ENCODE measurements at regions not wholly inside any gene's neighbourhood (a gene's known extent, or its start where the extent isn't known, plus 50 kb on each side); places are given as distances from the start of the nearest gene placed in this dataset.
A peak's percentile ranks its signal among the peaks of the same experiment; 100 is the strongest.

DNA sequence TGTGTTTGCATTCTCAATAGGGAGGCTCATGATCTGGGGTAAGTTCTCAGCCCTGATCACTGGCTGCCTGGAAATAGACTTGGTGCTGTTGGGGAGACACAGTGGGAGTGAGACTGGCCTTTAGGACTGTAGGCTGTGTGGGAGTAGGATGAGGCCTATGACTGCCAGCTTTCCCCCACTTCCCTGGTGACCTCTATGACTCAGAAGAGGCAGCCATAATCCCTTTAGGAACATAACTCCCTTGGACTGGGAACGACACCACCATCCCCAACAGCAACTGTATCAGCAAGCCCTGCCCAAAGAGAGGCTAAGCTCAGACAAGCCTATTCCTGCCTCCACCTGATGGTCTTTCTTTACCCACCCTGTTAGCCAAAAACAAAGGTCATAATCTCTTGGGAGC is 91.3 kb downstream of the SUCNR1 start:
- ChIA-PET CTCF (interaction anchor here (0.5 kb wide), 1 partner anchor 348 kb away, joined by 6 read pairs; no protein-coding TSS in a partner anchor), POLR2A (no interaction called here)
- DNase-seq (ENCODE audit: low read depth, low spot score), result no peak
- H3K27me3 ChIP-seq (ENCODE audit: control insufficient read depth, insufficient read depth, low read length), result no peaks in the 10 kb centered on the region
- no peak overlapping the region for H3K27ac ChIP-seq (ENCODE audit: low read depth, low read length)
- H3K9me3 ChIP-seq (ENCODE audit: control insufficient read depth, insufficient read depth, low read length), result no peaks in the 10 kb centered on the region
- no peak overlapping the region for H3K4me3 ChIP-seq (ENCODE audit: low read depth, low read length)
- no peak for TF ChIP-seq CTCF (IDR thresholded peaks at IDR 0.05; ENCODE audit: low read depth, low read length)

DNA sequence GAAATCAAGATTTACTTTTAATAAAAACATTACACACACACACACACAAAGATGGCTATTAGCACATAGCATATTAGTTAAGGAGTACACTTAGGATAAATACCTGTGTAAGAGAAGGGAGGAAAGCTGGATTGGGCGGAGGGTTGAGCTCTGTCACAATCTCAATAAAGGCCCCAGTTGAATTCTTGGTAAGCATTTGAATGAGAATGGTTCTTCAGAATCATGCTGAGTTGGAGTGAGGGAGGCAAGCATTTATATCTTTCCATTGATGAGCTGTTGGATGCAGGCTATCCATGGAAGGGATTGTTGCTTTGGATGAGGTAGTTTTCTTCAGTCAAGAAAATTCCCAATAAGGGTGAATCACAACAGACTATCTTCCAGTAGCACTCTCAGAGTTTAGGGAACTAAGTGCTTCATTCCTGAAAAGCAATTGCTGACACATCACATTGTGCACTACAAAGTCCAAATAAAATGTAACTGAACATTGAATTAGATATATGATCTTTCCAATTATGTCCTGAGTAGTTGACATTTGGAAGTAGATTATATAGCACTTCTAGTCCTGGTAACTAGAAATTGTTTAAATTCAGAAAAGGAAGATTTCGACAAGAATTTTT is 95.7 kb downstream of the SUCNR1 start:
- CTCF ChIA-PET, result no interaction called here
- Histone ChIP-seq H3K27me3 (ENCODE audit: control insufficient read depth, insufficient read depth, low read length) (no peaks in the 10 kb centered on the region), H3K4me3 (ENCODE audit: low read depth, low read length) (no peak overlapping the region), H3K9me3 (ENCODE audit: control insufficient read depth, insufficient read depth, low read length) (no peaks in the 10 kb centered on the region), H3K27ac (ENCODE audit: low read depth, low read length) (no peak overlapping the region)
- POLR2A ChIA-PET, result no interaction called here
- no peak for TF ChIP-seq CTCF (IDR thresholded peaks at IDR 0.05; ENCODE audit: low read depth, low read length)
- DNase-seq (ENCODE audit: low read depth, low spot score), result no peak

DNA sequence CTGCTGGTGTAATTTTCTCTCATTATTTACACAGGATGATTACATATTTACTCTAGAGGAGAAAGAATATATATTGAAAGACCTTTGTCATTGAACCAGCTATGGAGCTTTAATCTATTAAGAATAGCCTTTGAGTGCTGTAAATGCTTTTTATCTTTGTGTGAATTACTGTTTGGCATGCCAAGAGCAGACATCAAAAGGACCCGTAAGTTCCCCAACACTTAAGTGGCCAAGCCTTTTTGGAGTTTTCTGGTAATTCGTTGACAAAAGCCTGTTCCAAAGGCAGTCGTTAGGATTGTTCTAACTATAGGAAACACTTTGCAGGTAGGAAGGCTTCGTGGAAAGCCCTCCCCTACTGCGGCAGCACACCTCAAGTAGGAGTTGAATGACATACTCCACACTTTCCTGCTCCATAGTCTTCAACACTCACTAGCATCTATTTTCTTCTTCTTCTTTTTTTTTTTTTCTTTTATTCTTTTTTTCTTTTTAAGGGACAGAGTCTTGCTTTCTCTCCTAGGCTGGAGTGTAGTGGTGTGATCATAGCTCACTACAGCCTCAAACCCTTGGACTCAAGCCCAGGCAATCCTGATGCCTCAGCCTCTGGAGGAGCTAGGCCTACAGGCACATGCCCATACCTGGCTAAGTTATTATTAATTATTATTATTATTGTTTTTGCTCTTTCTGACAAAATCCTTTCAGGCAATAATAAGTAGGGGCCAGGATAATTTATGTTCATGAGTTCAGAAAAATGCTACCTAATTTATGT is 98.6 kb downstream of the SUCNR1 start:
- Histone ChIP-seq H3K4me3 (ENCODE audit: low read depth, low read length) (no peak overlapping the region), H3K27me3 (ENCODE audit: control insufficient read depth, insufficient read depth, low read length) (no peaks in the 10 kb centered on the region), H3K27ac (ENCODE audit: low read depth, low read length) (no peak overlapping the region), H3K9me3 (ENCODE audit: control insufficient read depth, insufficient read depth, low read length) (no peaks in the 10 kb centered on the region)
- POLR2A ChIA-PET, result no interaction called here
- CTCF ChIA-PET, result no interaction called here
- DNase-seq (ENCODE audit: low read depth, low spot score), result no peak
- TF ChIP-seq CTCF (IDR thresholded peaks at IDR 0.05; ENCODE audit: low read depth, low read length), result no peak

DNA sequence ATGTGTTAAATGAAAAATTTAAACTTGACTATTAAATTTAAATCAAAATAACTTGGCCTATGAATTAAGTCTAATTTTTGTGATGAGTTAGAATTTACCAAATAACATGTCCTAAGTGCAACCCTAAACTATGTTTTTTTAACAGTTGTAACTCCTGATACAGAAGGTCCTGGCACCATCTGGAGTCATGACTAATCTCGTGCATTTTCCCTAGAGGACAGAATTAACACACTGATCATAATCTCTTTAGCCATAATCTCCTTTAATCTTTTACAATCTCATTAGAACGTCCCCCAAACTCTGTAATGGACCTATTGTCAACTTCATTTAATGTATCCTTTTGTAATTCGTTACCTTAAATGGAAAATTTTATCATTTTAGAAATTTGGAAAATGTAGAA is 100.6 kb downstream of the SUCNR1 start:
- Histone ChIP-seq H3K27me3 (ENCODE audit: control insufficient read depth, insufficient read depth, low read length) (no peaks in the 10 kb centered on the region), H3K4me3 (ENCODE audit: low read depth, low read length) (no peak overlapping the region), H3K9me3 (ENCODE audit: control insufficient read depth, insufficient read depth, low read length) (no peaks in the 10 kb centered on the region), H3K27ac (ENCODE audit: low read depth, low read length) (no peak overlapping the region)
- ChIA-PET POLR2A (no interaction called here), CTCF (no interaction called here)
- no peak for DNase-seq (ENCODE audit: low read depth, low spot score)
- TF ChIP-seq CTCF (IDR thresholded peaks at IDR 0.05; ENCODE audit: low read depth, low read length), result no peak

GRCh38 chr3:151976211-151977050 is 103.0 kb downstream of the SUCNR1 start:
- H3K4me3 ChIP-seq (ENCODE audit: low read depth, low read length), result no peak overlapping the region
- H3K27ac ChIP-seq (ENCODE audit: low read depth, low read length), result no peak overlapping the region
- peak; percentile 73 for DNase-seq (ENCODE audit: low read depth, low spot score)
- no peaks in the 10 kb centered on the region for H3K9me3 ChIP-seq (ENCODE audit: control insufficient read depth, insufficient read depth, low read length)
- CTCF ChIA-PET, result no interaction called here
- POLR2A ChIA-PET, result no interaction called here
- H3K27me3 ChIP-seq (ENCODE audit: control insufficient read depth, insufficient read depth, low read length), result no peaks in the 10 kb centered on the region
- no peak for TF ChIP-seq CTCF (IDR thresholded peaks at IDR 0.05; ENCODE audit: low read depth, low read length)
